Progenitor cell of endocrine pancreas (in vitro differentiated cells): ENCODE measurements at regions not wholly inside any gene's neighbourhood (a gene's known extent, or its start where the extent isn't known, plus 50 kb on each side); places are given as distances from the start of the nearest gene placed in this dataset.

Experiments used
- DNase-seq: peaks from one replicate; pipeline ENCODE4 v3.0.0; 2021; ENCODE audit warnings: low spot score; ENCODE audit not compliant: unreplicated experiment
- H3K27ac Mint-ChIP-seq: 2 replicates; pipeline ENCODE4 v1.8.0; 2021; ENCODE audit warnings: mild to moderate bottlenecking, moderate library complexity, mixed read lengths
- H3K27me3 Mint-ChIP-seq: 2 replicates; pipeline ENCODE4 v1.8.0; 2021; ENCODE audit warnings: mixed read lengths
- H3K36me3 Mint-ChIP-seq: 2 replicates; pipeline ENCODE4 v1.8.0; 2022; ENCODE audit warnings: mixed read lengths; ENCODE audit not compliant: insufficient read depth
- H3K4me1 Mint-ChIP-seq: 2 replicates; pipeline ENCODE4 v1.8.0; 2021; ENCODE audit warnings: low read depth, mixed read lengths
- H3K4me3 Mint-ChIP-seq: 2 replicates; pipeline ENCODE4 v1.8.0; 2021; ENCODE audit warnings: low read depth, mild to moderate bottlenecking, moderate library complexity, mixed read lengths
- H3K9me3 Mint-ChIP-seq: 2 replicates; pipeline ENCODE4 v1.8.0; 2021; ENCODE audit warnings: low read depth, mixed read lengths
- CTCF ChIP-seq: fragments of 200-600 bp; sonication (generic); IDR thresholded peaks from one replicate; pipeline ENCODE4 v1.5.0; 2021; ENCODE audit warnings: antibody characterized with exemption, mild to moderate bottlenecking; ENCODE audit not compliant: unreplicated experiment

DNA sequence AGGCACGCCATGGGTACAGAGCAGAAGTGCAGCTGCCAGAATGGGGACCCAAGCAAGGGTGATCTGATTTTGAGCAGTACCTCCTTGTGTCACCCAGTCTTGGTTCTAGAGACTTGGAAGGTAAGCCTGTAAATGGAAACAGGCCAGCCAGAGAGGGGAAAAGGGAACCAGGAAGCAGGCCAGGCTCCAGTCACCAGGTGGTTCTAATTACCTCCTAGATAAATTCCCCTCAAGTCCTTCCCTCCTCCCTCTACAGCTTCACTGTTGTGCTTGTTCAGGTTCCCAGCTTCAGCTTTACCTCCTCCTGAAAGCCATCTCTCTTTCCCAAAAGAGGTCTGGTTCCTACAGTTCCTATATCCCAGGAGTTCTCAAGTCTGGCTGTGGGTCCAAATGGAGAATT is 58.8 kb upstream of the SLC7A14 start:
- H3K36me3 Mint-ChIP-seq, result no peaks in the 10 kb centered on the region
- H3K9me3 Mint-ChIP-seq, result no peaks in the 10 kb centered on the region
- DNase-seq, result no peak
- peaks cover 13% of the 10 kb centered on the region for H3K4me1 Mint-ChIP-seq
- H3K4me3 Mint-ChIP-seq, result no peak overlapping the region
- H3K27me3 Mint-ChIP-seq, result no peaks in the 10 kb centered on the region
- no peak overlapping the region for H3K27ac Mint-ChIP-seq
- TF ChIP-seq CTCF, result no peak

DNA sequence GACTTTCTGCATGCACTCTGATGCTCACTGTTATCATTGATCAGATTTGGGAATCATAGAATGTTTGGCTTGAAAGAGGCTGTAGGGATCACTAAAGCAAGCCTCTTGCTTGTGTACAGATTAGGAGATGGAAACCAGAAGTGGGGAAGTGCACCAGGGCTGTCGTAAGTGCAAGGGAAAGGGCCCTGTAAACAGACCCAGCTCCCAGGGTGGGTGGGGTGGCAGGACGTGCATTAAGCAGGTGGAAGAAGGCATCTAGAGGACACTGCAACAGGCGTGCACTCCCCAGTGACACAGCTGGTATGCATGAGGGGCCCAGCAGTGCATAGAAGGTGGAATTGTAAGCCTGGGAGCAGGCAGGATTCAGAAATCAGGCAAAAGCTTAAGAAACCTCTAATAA is 58.0 kb upstream of the SLC7A14 start:
- no peak for TF ChIP-seq CTCF
- Mint-ChIP-seq H3K36me3 (no peaks in the 10 kb centered on the region), H3K9me3 (no peaks in the 10 kb centered on the region), H3K4me3 (no peak overlapping the region), H3K4me1 (peaks cover 13% of the 10 kb centered on the region), H3K27me3 (no peaks in the 10 kb centered on the region), H3K27ac (no peak overlapping the region)
- DNase-seq, result no peak

- H3K36me3 Mint-ChIP-seq, result no peaks in the 10 kb centered on the region
- H3K27me3 Mint-ChIP-seq, result no peaks in the 10 kb centered on the region
- no peak for DNase-seq
- peaks cover 11% of the 10 kb centered on the region for H3K4me1 Mint-ChIP-seq
- no peaks in the 10 kb centered on the region for H3K9me3 Mint-ChIP-seq
- TF ChIP-seq CTCF, result no peak
- no peak overlapping the region for H3K27ac Mint-ChIP-seq
- H3K4me3 Mint-ChIP-seq, result no peak overlapping the region
Observed at GRCh38 chr3:170642882-170643601, 57.2 kb upstream of the SLC7A14 start.

- no peak for TF ChIP-seq CTCF
- peaks cover 7% of the 10 kb centered on the region for H3K4me1 Mint-ChIP-seq
- H3K27ac Mint-ChIP-seq, result no peak overlapping the region
- no peak for DNase-seq
- H3K9me3 Mint-ChIP-seq, result no peaks in the 10 kb centered on the region
- no peaks in the 10 kb centered on the region for H3K36me3 Mint-ChIP-seq
- no peak overlapping the region for H3K4me3 Mint-ChIP-seq
- H3K27me3 Mint-ChIP-seq, result no peaks in the 10 kb centered on the region
Observed at GRCh38 chr3:170641510-170642236, 55.8 kb upstream of the SLC7A14 start.

GRCh38 chr3:170640737-170641171 is 54.9 kb upstream of the SLC7A14 start:
- Mint-ChIP-seq H3K36me3 (no peaks in the 10 kb centered on the region), H3K4me1 (peaks cover 7% of the 10 kb centered on the region), H3K27ac (no peak overlapping the region), H3K4me3 (no peak overlapping the region), H3K27me3 (peaks cover 3% of the 10 kb centered on the region), H3K9me3 (no peaks in the 10 kb centered on the region)
- no peak for DNase-seq
- TF ChIP-seq CTCF, result no peak
